GM21381 (cell line): ENCODE measurements at regions not wholly inside any gene's neighbourhood (a gene's known extent, or its start where the extent isn't known, plus 50 kb on each side); places are given as distances from the start of the nearest gene placed in this dataset.
"Not testable (repeated sequence)": the region's sequence is repeated elsewhere in the genome, so short reads cannot be mapped to it uniquely, and the experiment has no call there.

Source experiments
- ATAC-seq: cut with Tn5 transposase; IDR thresholded peaks from one replicate; pipeline ENCODE4 v1.9.1; 2021; ENCODE audit warnings: mild to moderate bottlenecking, moderate library complexity; ENCODE audit not compliant: unreplicated experiment

DNA sequence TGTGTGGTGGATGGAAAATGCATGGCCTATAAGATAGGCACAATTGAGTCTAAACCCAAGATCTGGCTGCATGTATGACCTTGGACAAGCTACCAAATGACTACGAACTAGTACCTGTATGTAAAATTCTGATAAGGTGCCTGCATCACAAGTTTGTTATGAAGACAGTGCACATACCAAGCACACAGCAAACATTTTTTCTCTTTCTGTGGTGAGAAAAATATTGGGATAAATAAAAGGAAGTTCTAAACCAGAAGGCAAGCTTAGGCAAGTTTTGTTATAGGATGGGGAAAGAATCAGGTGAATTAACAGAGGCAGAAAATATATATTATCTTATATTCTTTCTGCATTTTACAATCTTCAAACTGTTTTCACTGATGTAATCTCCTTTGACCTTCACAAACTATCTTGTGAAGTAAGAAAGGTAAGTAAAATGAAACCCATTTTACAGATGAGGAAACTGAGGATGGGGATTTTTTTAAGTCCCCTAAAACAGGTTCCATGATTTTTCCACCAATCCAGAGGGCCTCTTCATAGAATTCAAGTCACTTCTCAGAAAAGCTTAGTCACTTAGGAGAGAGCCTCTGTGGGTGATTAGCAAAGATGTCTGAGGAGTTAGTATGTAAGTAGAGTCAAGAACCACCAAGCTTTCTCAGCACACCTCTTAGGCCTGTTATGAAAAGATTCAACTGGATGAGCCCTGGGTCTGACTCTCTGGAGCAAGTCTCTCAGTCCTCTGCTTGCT, 132.0 kb upstream of the RAP1B start:
- no peak for ATAC-seq

DNA sequence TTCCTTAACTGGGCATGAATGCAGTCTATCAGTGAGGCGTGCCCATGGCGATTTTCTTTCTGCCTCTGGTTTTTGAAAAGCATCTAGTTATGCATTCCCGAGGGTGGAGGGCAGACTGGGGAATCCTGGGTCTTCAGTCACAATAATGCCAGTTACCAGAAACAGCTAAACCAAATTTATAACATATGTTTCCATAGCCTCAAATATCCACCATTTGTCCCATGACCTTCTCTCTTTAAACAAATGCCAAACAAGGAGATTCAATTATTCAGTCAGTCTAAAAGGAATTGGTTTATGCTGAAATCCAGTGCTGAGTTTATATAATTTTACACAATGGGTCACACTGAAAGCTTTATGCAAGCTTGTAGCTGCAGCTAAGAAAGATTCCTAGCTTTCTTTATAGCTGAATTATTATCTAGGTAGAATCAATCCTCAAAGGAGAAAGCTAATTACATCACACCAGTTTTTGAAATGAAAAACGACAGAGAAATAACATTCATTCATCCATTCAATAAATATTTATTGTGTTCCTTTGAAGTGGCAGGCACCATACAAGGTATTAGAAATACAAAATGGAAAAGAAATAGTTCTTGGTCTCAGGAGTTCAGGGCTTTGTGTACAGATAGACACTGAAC, 131.3 kb upstream of the RAP1B start:
- no peak for ATAC-seq

DNA sequence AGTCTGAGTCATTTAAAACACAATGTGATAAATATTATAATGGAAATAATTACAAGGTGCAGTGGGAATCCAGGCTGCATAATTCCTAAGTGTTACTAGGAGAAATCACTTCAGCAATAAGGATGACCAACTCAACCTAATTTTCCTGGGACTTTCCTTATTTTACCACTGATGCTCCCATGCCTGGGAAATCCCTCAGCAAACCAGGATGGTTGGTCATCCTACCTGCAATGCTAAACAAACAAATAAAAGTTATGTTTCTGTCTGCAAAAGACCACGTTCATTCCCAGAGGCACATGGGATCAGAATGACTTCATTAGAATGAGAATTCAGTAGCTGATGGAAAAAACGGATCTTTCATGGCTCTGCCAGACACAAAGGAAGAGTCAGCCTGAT, 130.8 kb upstream of the RAP1B start:
- no peak for ATAC-seq

DNA sequence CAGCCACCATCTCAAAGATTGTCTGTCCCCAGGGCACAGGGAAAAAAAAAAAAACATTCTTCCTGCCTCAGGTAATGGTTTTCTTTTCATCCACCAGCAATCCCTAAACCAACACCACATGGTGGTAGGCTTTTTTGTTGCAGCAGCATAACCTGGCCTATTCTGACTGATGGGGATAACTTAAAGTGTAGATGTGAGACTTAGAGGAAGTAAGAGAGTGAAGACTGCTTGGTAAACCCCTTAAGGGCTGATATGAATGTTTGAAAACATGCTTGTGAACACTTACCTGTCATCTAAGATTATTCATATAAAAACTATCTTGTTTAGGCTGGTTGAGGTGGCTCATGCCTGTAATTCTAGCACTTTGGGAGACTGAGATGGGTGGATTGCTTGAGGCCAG, 130.2 kb upstream of the RAP1B start:
- ATAC-seq = no peak

DNA sequence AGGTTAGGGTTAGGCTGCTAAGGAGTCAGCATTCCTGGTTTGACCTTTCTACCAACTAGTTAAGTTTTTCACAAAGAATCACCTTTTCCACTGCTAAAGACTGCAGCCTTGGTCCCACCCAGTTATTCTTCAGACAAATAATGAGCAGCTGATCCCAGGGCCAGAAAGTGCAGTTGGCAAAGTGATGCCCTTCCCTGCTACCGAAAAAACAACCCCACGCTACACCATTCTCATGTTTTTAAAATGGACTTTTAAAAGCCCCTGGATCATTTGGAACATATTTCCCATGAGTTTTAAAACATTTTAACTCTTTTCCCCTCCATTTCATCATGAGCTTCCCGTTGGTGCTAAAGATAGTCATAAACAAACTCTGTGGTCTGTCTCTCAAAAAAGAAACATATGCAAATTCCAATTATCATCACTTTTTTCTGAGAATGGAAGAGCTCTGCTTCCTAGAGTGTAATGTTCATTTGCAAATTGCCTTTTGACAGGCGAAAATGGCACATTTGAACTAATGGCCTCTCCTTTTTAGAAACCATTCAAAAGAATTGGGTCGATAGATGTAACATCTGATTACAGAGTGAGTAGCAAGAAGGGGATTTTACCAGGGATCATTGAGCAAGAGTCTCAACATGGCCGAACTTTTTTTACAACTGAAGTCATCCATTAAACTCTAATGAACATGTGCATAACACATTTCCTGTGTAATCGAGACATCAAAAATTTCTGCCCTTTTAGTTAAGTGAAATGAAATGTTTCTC, 129.3 kb upstream of the RAP1B start:
- peak; percentile 39 for ATAC-seq

DNA sequence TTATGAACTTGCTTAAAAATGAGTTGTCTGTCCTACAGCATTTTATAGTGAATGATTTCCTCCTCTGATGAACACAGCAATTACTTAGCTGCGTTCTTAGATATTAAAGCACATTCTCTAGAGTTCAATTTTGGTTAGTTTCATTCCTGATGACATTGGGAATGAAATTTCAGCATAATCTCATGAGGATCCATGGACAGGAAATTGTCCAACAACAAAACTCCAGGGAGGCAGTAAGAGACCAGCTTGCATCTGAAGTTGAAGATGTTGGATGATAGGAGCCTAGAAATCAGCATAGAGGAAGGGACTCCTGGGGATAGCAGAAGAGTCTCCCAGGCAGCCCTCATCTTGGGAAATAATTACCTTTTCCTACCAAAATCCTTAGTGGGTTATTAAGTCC, 128.7 kb upstream of the RAP1B start:
- no peak for ATAC-seq

DNA sequence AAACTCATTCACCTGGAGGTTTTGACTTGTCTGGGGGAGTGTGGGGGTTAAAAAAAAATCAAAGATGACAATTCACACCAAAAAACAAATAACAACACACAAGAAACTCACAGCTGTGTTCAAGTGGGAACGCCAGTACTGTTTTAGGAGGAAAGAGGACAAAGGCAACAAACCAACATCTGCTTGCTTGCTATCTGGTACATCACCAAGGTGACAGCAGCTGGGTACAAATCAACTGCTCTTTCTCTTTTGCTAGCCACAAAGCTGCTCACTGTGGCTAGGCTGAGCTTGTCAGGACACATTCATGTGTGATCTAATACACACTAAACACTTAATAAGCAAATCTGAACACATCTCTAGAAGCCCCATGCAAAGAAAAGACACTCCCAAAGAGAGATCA, 128.0 kb upstream of the RAP1B start:
- ATAC-seq = peak; percentile 83

DNA sequence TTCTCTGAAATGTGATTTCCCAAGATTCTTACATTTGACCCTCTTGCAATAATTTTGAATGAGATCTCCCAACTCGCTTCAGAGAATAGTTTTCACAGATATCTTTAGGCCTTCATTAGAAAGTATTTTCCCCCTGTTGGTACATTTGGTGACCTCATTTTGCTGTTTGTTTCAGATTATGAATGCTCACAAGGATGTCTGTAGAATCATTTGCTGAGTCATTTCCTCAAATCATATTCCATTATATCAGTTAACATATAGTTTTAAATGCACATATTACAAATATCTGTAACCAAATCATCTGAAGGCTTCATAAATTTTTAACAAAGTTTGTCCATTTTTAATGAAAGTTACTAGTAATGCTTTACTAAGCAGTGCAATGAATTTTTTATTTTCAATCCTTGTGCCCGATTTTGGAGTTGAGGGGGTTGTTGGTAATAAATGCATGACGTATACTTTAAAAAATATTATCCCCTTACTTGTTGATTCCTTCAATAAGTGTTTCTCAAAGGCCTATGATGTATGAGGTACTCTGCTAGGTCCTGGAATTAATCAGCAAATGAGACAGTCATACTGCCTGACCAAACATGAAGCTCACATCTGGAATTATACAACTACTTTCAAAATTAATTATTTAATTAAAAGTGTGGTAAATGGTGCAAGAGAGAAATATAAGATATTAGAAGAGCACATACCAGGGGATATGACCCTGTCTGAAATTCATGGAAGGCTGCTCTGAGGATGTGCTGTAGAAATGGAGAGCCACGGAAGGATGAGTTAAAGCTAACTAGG, 126.9 kb upstream of the RAP1B start:
- ATAC-seq = no peak

DNA sequence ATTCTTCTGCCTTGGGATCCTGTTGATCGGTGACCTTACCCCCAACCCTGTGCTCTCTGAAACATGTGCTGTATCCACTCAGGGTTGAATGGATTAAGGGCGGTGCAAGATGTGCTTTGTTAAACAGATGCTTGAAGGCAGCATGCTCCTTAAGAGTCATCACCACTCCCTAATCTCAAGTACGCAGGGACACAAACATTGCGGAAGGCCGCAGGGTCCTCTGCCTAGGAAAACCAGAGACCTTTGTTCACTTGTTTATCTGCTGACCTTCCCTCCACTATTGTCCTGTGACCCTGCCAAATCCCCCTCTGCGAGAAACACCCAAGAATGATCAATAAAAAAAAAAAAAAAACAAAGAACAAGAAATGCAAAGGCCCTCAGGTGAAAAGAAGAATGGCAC, 126.1 kb upstream of the RAP1B start:
- not testable (repeated sequence) for ATAC-seq

DNA sequence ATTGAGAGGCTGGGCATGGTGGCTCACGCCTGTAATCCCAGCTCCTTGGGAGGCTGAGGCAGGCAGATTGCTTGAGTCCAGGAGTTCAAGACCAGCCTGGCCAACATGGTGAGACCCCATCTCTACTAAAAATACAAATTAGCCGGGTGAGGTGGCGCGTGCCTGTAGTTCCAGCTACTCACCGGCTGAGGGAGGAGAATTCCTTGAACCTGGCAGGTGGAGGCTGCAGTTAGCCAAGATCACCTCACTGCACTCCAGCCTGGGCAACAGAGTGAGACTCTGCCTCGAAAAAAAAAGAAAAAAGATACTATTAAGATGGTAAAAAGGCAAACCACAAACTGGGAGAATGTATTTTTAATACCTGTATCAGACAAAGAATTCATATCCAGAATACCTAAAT, 124.2 kb upstream of the RAP1B start:
- not testable (repeated sequence) for ATAC-seq

DNA sequence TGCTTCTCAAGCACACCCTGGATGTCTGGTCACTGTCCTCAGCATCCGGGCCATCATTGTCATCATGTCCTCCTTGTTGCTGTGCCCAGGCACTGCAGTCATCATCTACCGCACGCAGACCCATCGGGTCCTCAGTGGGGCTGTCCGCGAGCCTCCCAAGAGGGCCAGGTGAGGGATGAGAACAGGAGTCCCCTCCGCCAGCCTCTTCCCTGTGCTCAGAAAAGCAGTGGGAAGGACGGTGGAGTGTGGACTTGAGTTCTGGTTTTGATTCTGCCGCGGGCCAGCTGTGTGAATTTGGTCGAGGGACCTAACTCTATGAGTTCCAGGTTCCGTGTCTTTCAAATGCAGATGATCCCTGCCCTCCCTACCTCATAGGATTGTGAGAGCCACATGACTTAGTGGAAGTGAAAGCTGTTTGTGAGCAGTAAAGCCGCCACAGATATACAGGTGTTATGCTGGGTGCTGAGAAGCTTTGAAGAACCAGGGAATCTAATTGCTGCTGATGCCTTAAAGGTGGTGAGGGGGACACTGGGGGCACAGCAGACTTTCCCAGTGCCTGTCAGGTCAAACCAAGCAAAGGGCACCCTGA, 122.9 kb upstream of the RAP1B start:
- ATAC-seq = no peak

DNA sequence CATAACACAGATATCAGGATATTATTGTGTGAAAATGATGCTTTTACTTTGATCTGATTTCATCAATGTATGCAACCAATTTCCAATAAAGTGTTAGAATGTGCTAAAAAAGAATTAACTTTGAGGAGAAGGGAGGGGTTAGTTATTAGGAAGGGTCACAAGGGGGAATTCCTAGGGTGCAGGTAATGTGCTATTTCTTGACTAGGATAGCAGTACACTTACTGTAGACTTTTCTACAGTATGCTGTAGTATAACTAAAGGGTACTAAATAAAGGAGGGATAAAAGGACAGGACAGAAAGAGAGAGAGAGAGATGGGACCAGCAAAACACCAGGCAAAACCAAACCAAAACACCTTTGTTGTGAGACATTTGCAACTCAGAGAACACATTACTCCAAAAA, 121.4 kb upstream of the RAP1B start:
- ATAC-seq = no peak

DNA sequence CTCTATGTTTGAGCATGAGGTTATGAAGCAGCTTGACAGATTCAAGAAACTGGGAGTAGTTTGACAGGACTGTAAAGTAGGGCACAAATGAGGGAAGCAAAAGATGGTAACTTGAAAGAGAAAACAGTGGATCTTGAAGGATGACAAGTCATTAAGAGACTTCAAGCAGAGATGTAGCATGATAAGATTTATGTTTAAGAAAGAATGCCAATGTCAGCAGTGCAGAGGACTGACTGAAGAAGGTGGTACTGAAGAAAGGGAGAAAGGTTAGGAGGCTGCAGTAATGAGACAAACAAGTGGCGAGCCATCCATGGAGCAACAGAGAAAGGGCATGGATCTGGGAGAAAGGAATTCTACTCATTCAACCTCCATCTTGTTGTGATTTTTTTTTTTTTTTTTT, 120.2 kb upstream of the RAP1B start:
- no peak for ATAC-seq

DNA sequence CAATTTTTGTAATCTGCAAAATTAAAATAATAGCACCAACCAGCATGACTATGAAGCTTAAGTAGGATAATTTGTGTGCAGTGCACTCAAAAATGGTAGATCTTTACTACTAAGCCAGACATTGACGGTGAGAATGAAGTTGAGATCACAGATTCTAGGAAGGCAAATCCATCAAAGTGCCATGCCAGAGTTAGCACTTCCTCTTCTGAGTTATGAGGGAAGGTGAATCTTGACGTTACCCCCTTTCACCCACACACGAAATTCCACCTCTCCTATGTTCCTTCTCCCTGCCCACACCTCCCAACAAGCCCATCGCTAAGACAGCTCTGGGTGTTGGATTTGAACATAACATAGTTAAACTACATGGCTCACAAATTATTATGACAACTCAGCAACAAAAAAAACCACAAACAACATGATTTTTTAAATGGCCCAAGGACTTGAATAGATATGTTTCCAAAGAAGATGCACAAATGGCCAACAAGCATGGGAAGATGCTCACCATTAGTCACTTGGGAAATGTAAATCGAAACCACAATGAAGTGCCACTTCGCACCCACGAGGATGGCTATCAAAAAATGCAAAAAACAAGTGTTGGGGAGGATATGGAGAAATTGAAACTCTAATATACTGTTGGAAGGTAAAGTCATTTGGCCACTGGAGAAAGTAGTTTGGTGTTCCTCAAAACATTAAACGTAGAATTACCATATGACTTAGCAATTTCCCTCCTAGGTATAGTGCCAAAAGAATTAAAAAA, 119.3 kb upstream of the RAP1B start:
- ATAC-seq = no peak

DNA sequence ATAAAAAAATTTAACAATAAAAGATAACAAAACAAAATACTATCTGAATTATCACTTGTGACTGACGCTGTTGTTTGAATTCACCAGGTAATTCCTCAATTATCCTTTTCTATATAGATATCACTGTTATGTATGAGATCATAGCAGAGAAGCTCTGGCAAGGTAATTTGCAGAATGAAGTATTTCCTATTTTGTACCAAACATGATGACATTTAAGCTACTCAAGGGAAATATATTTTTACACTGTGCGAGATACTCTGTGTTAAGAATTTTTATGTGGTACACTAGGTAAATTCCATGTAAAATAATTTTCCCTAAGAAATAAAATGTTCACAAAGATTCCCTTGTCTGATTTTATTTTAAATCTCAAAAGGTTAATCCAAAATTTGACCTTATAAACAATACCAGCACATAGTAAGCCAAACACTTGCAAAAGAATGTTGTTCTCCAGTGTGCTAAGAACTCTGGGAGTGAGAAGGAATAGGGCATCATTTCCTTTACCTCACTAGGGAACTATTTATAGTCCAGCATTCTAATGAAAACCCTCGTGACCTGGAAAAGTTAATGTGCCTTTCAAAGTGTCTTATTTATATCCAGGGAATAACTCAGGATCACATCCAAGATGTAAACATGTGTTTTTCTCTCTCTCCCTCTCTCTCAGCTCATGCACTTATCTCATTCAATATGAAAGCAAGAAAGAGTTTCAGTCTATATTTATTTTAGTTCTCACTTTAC, 115.2 kb upstream of the RAP1B start:
- no peak for ATAC-seq

DNA sequence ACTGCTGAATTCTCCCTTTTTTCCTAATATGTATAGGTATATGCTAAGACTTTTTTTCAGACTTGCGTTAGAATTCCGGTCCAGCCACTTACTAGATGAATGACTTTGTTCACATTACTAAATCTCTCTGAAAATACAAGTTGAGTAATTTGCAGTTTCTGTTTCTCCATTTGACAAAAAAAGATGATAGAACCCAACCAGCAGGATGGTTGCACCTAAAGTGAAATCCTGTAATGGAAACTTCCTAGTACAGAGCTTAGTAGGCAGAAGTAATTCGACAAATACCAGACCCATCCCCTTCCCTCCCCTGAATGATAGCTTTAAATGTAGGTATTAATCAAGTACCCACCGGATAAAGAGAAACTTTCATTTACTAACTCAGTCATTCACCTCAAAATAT, 113.6 kb upstream of the RAP1B start:
- ATAC-seq = peak; percentile 48

DNA sequence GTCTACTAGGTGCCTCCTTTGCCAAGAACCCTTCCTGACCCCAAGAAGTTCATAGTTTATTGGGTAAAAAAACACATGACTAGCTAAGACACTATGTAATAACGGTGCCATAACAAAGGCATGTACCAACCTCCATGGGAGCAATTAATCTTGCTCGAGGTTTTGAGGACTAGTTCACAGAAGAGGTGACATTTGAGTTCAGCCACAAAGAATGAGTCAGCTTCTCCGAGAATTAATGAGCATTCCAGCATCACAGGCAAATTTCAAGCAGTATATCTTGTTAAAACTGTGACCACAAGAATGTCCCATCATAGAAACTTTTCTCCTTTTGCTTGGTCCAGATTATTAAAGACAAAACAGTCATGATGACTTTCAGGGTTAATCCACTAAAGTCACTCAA, 113.0 kb upstream of the RAP1B start:
- no peak for ATAC-seq

DNA sequence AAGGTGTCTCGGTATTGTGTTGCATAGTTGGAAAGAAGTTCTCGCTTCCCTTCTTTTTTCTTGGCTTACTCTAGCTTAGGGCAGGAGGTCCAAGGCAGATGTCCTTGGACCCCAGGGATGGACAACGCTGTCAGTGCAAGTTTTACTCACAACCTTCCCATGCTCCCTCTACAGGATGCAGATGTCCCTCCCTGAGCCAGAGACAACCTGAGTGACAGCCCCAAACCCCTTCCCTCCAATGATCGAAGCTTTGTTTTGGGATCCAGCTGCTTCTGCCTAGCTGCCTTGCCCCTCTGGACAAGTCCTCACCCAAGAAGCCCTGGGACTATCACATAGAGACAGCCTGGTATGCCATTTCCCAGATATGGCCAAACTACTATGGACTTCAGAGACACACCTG, 112.0 kb upstream of the RAP1B start:
- no peak for ATAC-seq

DNA sequence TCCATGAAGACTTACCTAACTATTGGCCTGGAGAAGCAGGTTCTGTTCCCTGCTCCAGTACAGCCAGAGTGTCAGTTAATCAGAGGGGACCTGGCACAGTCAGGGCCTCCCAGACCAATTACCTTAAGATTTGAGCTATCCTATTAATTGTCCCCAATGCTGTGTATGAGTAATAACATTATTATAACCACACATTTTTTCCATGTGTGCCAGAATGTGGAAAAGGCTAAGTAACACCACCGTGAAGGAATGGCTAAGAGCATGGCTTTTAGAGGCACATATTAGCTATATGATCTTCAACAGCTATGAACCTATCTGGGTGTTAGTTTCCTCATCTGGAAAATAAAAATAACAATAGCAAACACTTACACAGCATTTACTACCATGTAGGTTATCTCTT, 111.1 kb upstream of the RAP1B start:
- no peak for ATAC-seq

DNA sequence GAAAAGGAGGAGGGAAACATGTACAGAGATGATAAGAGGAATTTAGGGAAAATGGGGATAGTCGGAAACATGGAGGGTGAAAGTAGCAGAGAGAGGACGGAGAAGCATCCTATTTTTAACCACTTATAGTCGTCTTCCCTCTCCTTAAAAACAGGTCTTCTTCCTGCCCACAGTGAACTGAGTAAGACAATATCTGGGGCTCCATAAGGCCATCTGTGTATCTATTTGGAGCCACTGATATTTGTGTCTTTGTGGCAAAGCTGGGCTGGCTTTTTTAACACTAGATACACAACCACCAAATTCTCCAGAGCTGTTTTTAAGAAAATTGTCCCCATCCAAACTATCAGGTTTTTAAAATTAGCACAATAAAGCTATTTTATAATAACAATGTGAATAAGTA, 109.5 kb upstream of the RAP1B start:
- no peak for ATAC-seq
